HG03045 (cell line): ENCODE measurements at regions not wholly inside any gene's neighbourhood (a gene's known extent, or its start where the extent isn't known, plus 50 kb on each side); places are given as distances from the start of the nearest gene placed in this dataset.

Source experiments
- ATAC-seq: cut with Tn5 transposase; IDR thresholded peaks from one replicate; pipeline ENCODE4 v1.9.1; 2021; ENCODE audit warnings: mild to moderate bottlenecking, moderate library complexity; ENCODE audit not compliant: unreplicated experiment

- no peak for ATAC-seq
Measured at GRCh38 chr1:157292809-157293564, 154.8 kb upstream of the ETV3 start.

- ATAC-seq: no peak
Measured at GRCh38 chr1:157292302-157292701, 154.1 kb upstream of the ETV3 start.

- ATAC-seq: no peak
Measured at GRCh38 chr1:157291083-157291482, 152.9 kb upstream of the ETV3 start.

- ATAC-seq: no peak
Measured at GRCh38 chr1:157289424-157290105, 151.4 kb upstream of the ETV3 start.

GRCh38 chr1:157288996-157289395 is 150.8 kb upstream of the ETV3 start:
- no peak for ATAC-seq

GRCh38 chr1:157288492-157288891 is 150.3 kb upstream of the ETV3 start:
- ATAC-seq: no peak

GRCh38 chr1:157288006-157288405 is 149.8 kb upstream of the ETV3 start:
- no peak for ATAC-seq

GRCh38 chr1:157287462-157287861 is 149.3 kb upstream of the ETV3 start:
- ATAC-seq: no peak

- ATAC-seq: no peak
Measured at GRCh38 chr1:157286646-157287420, 148.6 kb upstream of the ETV3 start.

- no peak for ATAC-seq
Measured at GRCh38 chr1:157286096-157286495, 147.9 kb upstream of the ETV3 start.

- no peak for ATAC-seq
Measured at GRCh38 chr1:157284451-157284850, 146.3 kb upstream of the ETV3 start.

GRCh38 chr1:157279802-157280140 is 141.6 kb upstream of the ETV3 start:
- no peak for ATAC-seq

GRCh38 chr1:157279138-157279801 is 141.1 kb upstream of the ETV3 start:
- no peak for ATAC-seq

- ATAC-seq: no peak
Measured at GRCh38 chr1:157278383-157279137, 140.4 kb upstream of the ETV3 start.

- no peak for ATAC-seq
Measured at GRCh38 chr1:157277913-157278312, 139.7 kb upstream of the ETV3 start.

GRCh38 chr1:157277281-157277680 is 139.1 kb upstream of the ETV3 start:
- ATAC-seq: no peak

- ATAC-seq: no peak
Measured at GRCh38 chr1:157274698-157275534, 136.7 kb upstream of the ETV3 start.

GRCh38 chr1:157272729-157273524 is 134.7 kb upstream of the ETV3 start:
- ATAC-seq: no peak

- no peak for ATAC-seq
Measured at GRCh38 chr1:157272264-157272663, 134.1 kb upstream of the ETV3 start.
